ENCODE measurements at regions not wholly inside any gene's neighbourhood (a gene's known extent, or its start where the extent isn't known, plus 50 kb on each side); places are given as distances from the start of the nearest gene placed in this dataset.
"Not testable (repeated sequence)": the region's sequence is repeated elsewhere in the genome, so short reads cannot be mapped to it uniquely, and the experiment has no call there.

DNA sequence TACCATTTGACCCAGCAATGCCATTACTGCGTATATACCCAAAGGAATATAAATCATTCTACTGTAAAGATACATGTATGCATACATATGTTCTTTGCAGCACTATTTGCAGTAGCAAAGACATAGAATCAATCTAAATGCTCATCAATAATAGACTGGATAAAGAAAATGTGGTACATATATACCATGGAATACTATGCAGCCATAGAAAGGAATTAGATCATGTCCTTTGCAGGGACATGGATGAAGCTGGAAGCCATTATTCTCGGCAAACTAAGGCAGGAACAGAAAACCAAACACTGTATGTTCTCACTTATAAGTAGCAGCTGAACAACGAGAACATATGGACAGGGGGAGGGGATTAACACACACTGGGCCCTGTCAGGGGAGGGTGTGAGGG is 54.8 kb upstream of the ZNF30 start:
- BruUV-seq (replicated peaks); H3K27ac ChIP-seq (ENCODE audit: low read depth, low read length, poor library complexity, severe bottlenecking); H3K79me2 ChIP-seq (ENCODE audit: insufficient read depth, low read depth, low read length); intact Hi-C loops (cut with micrococcal nuclease; ENCODE audit: unreplicated experiment); CTCF ChIA-PET (ENCODE audit: unreplicated experiment); H3K36me3 ChIP-seq (ENCODE audit: insufficient read depth, low read length); H4K20me1 ChIP-seq (ENCODE audit: insufficient read depth, low read length); H3K4me1 ChIP-seq (ENCODE audit: insufficient read depth, low read length, poor library complexity, severe bottlenecking); H3K4me2 ChIP-seq (ENCODE audit: low read length); H2AFZ ChIP-seq (ENCODE audit: low read length); DNase-seq (ENCODE audit: low spot score); H3K9me3 ChIP-seq (ENCODE audit: low read length); H3K4me3 ChIP-seq (ENCODE audit: low read depth, low read length, poor library complexity, severe bottlenecking); H3K9me2 ChIP-seq (ENCODE audit: insufficient read depth, low read length): not testable (repeated sequence)
- POLR2A ChIA-PET = interaction anchor here (0.6 kb wide), 1 partner anchor 30 kb away, joined by 3 read pairs; no protein-coding TSS in a partner anchor

DNA sequence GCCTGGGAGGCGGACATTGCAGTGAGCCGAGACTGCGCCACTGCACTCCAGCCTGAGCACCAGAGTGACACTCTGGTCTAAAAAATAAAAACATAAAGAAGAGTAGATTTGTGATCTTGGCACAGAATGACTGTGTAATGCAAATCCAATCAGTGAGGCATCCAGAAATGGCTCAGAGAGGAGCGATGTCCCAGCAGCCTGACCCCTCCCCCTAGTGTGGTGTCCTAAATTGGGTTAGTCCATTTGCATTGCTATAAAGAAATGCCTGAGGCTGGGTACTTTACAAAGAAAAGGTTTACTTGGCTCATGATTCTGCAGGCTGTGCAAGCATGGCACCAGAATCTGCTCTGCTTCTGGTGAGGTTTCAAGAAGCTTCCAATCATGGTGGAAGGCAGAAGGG is 59.1 kb upstream of the ZNF30 start:
- TF ChIP-seq, protein P1, sequence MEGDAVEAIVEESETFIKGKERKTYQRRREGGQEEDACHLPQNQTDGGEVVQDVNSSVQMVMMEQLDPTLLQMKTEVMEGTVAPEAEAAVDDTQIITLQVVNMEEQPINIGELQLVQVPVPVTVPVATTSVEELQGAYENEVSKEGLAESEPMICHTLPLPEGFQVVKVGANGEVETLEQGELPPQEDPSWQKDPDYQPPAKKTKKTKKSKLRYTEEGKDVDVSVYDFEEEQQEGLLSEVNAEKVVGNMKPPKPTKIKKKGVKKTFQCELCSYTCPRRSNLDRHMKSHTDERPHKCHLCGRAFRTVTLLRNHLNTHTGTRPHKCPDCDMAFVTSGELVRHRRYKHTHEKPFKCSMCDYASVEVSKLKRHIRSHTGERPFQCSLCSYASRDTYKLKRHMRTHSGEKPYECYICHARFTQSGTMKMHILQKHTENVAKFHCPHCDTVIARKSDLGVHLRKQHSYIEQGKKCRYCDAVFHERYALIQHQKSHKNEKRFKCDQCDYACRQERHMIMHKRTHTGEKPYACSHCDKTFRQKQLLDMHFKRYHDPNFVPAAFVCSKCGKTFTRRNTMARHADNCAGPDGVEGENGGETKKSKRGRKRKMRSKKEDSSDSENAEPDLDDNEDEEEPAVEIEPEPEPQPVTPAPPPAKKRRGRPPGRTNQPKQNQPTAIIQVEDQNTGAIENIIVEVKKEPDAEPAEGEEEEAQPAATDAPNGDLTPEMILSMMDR (conservative IDR thresholded peaks at IDR 0.05; ENCODE audit: low read length) = no peak
- TF ChIP-seq EZH2phosphoT487 (IDR thresholded peaks at IDR 0.05; ENCODE audit: borderline replicate concordance, low read depth, low read length) = no peak
- Histone ChIP-seq H3K4me1 (ENCODE audit: insufficient read depth, low read length, poor library complexity, severe bottlenecking) (no peaks in the 10 kb centered on the region), H3K4me3 (ENCODE audit: low read depth, low read length, poor library complexity, severe bottlenecking) (no peak overlapping the region), H3K79me2 (ENCODE audit: insufficient read depth, low read depth, low read length) (no peaks in the 10 kb centered on the region), H3K36me3 (ENCODE audit: insufficient read depth, low read length) (no peaks in the 10 kb centered on the region), H3K27ac (ENCODE audit: low read depth, low read length, poor library complexity, severe bottlenecking) (no peak overlapping the region), H2AFZ (ENCODE audit: low read length) (no peak overlapping the region), H3K9me2 (ENCODE audit: insufficient read depth, low read length) (no peaks in the 10 kb centered on the region), H4K20me1 (ENCODE audit: insufficient read depth, low read length) (no peaks in the 10 kb centered on the region), H3K9me3 (ENCODE audit: low read length) (no peaks in the 10 kb centered on the region), H3K4me2 (ENCODE audit: low read length) (no peak overlapping the region)
- ChIA-PET CTCF (ENCODE audit: unreplicated experiment) (no interaction called here), POLR2A (no interaction called here)
- BruUV-seq (replicated peaks) = no TSS peak
- DNase-seq (ENCODE audit: low spot score) = no peak
- intact Hi-C loops (cut with micrococcal nuclease; ENCODE audit: unreplicated experiment) = no loop called here

DNA sequence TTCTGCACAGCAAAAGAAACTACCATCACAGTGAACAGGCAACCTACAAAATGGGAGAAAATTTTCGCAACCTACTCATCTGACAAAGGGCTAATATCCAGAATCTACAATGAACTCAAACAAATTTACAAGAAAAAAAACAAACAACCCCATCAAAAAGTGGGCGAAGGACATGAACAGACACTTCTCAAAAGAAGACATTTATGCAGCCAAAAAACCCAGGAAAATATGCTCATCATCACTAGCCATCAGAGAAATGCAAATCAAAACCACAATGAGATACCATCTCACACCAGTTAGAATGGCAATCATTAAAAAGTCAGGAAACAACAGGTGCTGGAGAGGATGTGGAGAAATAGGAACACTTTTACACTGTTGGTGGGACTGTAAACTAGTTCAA is 61.5 kb upstream of the ZNF30 start:
- H3K36me3 ChIP-seq (ENCODE audit: insufficient read depth, low read length); H3K79me2 ChIP-seq (ENCODE audit: insufficient read depth, low read depth, low read length); H3K9me2 ChIP-seq (ENCODE audit: insufficient read depth, low read length); H3K4me2 ChIP-seq (ENCODE audit: low read length); intact Hi-C loops (cut with micrococcal nuclease; ENCODE audit: unreplicated experiment); H2AFZ ChIP-seq (ENCODE audit: low read length); BruUV-seq (replicated peaks); POLR2A ChIA-PET; H4K20me1 ChIP-seq (ENCODE audit: insufficient read depth, low read length); CTCF ChIA-PET (ENCODE audit: unreplicated experiment); DNase-seq (ENCODE audit: low spot score); H3K27ac ChIP-seq (ENCODE audit: low read depth, low read length, poor library complexity, severe bottlenecking); H3K4me3 ChIP-seq (ENCODE audit: low read depth, low read length, poor library complexity, severe bottlenecking); H3K9me3 ChIP-seq (ENCODE audit: low read length); H3K4me1 ChIP-seq (ENCODE audit: insufficient read depth, low read length, poor library complexity, severe bottlenecking): not testable (repeated sequence)

DNA sequence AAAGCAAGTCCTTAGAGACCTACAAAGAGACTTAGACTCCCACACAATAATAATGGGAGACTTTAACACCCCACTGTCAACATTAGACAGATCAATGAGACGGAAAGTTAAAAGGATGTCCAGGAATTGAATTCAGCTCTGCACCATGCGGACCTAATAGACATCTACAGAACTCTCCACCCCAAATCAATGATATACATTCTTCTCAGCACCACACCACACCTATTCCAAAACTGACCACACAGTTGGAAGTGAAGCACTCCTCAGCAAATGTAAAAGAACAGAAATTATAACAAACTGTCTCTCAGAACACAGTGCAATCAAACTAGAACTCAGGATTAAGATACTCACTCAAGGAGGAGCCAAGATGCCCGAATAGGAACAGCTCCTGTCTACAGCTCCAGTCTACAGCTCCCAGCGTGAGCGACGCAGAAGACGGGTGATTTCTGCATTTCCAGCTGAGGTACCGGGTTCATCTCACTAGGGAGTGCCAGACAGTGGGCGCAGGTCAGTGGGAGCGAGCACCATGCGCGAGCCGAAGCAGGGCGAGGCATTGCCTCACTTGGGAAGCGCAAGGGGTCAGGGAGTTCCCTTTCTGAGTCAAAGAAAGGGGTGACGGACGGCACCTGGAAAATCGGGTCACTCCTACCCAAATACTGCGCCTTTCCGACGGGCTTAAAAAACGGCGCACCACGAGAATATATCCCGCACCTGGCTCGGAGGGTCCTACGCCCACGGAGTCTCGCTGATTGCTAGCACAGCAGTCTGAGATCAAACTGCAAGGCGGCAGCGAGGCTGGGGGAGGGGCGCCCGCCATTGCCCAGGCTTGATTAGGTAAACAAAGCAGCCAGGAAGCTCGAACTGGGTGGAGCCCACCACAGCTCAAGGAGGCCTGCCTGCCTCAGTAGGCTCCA is 66.6 kb upstream of the ZNF30 start:
- POLR2A ChIA-PET; H3K79me2 ChIP-seq (ENCODE audit: insufficient read depth, low read depth, low read length); H3K9me2 ChIP-seq (ENCODE audit: insufficient read depth, low read length); H3K36me3 ChIP-seq (ENCODE audit: insufficient read depth, low read length); BruUV-seq (replicated peaks); DNase-seq (ENCODE audit: low spot score); CTCF ChIA-PET (ENCODE audit: unreplicated experiment); H4K20me1 ChIP-seq (ENCODE audit: insufficient read depth, low read length); H3K27ac ChIP-seq (ENCODE audit: low read depth, low read length, poor library complexity, severe bottlenecking); intact Hi-C loops (cut with micrococcal nuclease; ENCODE audit: unreplicated experiment); H3K4me1 ChIP-seq (ENCODE audit: insufficient read depth, low read length, poor library complexity, severe bottlenecking): not testable (repeated sequence)
- Histone ChIP-seq H3K9me3 (ENCODE audit: low read length) (peaks cover 11% of the 10 kb centered on the region; the same call in 1 of the 2 replicates), H3K4me3 (ENCODE audit: low read depth, low read length, poor library complexity, severe bottlenecking) (peak overlapping the region; percentile 70), H2AFZ (ENCODE audit: low read length) (0 out of 2 replicates have a peak overlapping the region, but pooled peaks have one; percentile 36), H3K4me2 (ENCODE audit: low read length) (peak overlapping the region; percentile 72)

DNA sequence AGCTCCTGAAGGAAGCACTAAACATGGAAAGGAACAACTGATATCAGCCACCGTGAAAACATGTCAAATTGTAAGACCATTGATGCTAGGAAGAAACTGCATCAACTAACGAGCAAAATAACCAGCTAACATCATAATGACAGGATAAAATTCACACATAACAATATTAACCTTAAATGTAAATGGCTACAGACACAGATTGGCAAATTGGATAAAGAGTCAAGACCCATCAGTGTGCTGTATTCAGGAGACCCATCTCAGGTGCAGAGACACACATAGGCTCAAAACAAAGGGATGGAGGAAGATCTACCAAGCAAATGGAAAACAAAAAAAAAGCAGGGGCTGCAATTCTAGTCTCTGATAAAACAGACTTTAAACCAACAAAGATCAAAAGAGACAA is 67.4 kb upstream of the ZNF30 start:
- POLR2A ChIA-PET; CTCF ChIA-PET (ENCODE audit: unreplicated experiment); H3K27ac ChIP-seq (ENCODE audit: low read depth, low read length, poor library complexity, severe bottlenecking); H2AFZ ChIP-seq (ENCODE audit: low read length); DNase-seq (ENCODE audit: low spot score); H3K9me2 ChIP-seq (ENCODE audit: insufficient read depth, low read length); H3K36me3 ChIP-seq (ENCODE audit: insufficient read depth, low read length); H3K4me1 ChIP-seq (ENCODE audit: insufficient read depth, low read length, poor library complexity, severe bottlenecking); intact Hi-C loops (cut with micrococcal nuclease; ENCODE audit: unreplicated experiment); H4K20me1 ChIP-seq (ENCODE audit: insufficient read depth, low read length); H3K79me2 ChIP-seq (ENCODE audit: insufficient read depth, low read depth, low read length): not testable (repeated sequence)
- Histone ChIP-seq H3K4me2 (ENCODE audit: low read length) (0 out of 2 replicates have a peak overlapping the region, but pooled peaks have one; percentile 26), H3K4me3 (ENCODE audit: low read depth, low read length, poor library complexity, severe bottlenecking) (peak overlapping the region; percentile 26), H3K9me3 (ENCODE audit: low read length) (peaks cover 11% of the 10 kb centered on the region; the same call in 1 of the 2 replicates)
- BruUV-seq (replicated peaks) = TSS peak; percentile 67
